ENCODE measurements at regions not wholly inside any gene's neighbourhood (a gene's known extent, or its start where the extent isn't known, plus 50 kb on each side); places are given as distances from the start of the nearest gene placed in this dataset.

DNA sequence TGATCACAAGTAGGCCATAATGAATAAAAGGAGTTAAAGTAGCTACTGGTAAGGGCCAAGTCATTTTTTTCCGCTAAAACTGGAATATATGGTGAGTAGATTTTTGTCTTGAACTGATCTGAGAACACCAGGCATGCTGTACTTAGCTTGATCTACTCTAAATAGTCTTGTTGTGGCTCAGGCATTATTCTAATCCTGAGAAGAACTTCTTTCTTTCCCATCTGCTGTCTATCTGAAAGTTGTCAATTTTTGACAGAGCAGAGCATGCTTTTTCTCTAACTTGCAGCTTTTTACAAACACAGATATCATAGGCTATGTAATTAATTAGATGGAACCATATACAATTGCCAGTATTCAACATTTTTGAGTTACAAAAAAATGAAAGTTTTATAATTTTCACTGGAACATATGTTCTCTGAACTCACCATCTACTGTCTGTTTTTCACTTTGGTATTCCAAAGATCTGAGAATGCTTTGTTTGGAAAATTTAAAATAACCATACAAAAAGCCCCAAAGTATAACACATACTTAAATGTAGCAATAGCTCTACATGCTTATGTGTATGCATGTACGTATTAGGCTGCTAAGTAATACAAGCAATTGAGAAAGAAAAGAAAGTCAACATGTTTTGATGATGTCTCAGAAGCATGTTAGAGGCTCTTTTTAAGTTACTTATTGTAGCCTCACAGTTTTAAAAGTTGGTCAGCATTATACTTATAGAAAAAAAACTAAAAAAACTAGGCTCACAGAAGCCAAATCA lies 542.7 kb upstream of the LUZP2 start:
- 100% methylated on average over 1 of the region's 2 CpGs for WGBS (ENCODE audit: insufficient coverage, low lambda C conversion rate)
- no peak overlapping the region for H3K4me3 ChIP-seq (ENCODE audit: low read length)
- no peak for DNase-seq
- no peaks in the 10 kb centered on the region for H3K9me3 ChIP-seq (ENCODE audit: control insufficient read depth, low read depth, low read length)
- H3K27me3 ChIP-seq (ENCODE audit: control insufficient read depth, insufficient read depth, low read length): no peaks in the 10 kb centered on the region
- H3K27ac ChIP-seq (ENCODE audit: low read length): no peak overlapping the region
- H3K36me3 ChIP-seq (ENCODE audit: control insufficient read depth, insufficient read depth, low read length): no peaks in the 10 kb centered on the region
- no peaks in the 10 kb centered on the region for H3K4me1 ChIP-seq (ENCODE audit: control insufficient read depth, insufficient read depth, low read length)

DNA sequence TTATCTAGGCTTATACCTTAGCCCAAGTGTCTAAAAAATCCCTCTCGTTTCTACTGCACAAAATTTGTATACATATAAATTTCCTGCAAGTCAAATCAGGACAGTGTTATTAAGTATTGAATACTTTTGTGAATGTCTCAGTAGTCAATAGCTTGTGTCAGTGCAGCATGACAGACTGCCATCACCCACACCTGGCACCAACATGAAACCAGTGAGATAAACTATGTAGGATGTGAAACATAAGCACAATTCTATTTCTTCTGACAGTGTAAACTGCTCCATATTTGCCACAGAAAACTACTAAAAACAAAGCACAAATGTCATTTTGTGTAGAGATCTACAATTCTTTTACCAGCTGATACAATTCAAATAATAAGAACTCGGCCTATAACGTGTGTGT lies 542.1 kb upstream of the LUZP2 start:
- WGBS (ENCODE audit: insufficient coverage, low lambda C conversion rate): no CpG with 5 or more reads among the region's 3 CpGs
- no peak overlapping the region for H3K27ac ChIP-seq (ENCODE audit: low read length)
- no peaks in the 10 kb centered on the region for H3K4me1 ChIP-seq (ENCODE audit: control insufficient read depth, insufficient read depth, low read length)

DNA sequence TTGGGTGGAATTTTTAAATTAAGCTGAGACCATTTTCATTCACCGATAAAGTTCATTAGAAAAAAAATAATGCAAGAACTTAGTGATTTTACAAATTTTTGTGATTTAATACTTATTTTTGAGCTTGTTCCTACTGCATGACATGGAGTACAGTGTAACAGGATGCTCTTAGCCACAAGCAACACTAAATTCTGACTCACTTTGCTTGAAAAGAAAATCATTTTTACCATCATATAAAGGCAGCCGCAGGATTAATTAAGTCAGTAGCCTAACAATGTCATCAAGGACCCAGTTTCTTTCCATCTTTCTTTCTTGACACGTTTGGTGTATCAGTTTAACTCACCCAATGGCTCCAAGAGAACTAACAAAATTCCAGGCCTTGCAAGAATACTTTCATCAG lies 540.3 kb upstream of the LUZP2 start:
- H3K27ac ChIP-seq (ENCODE audit: low read length): no peak overlapping the region
- no peaks in the 10 kb centered on the region for H3K27me3 ChIP-seq (ENCODE audit: control insufficient read depth, insufficient read depth, low read length)
- no peak overlapping the region for H3K4me3 ChIP-seq (ENCODE audit: low read length)
- H3K36me3 ChIP-seq (ENCODE audit: control insufficient read depth, insufficient read depth, low read length): no peaks in the 10 kb centered on the region
- WGBS (ENCODE audit: insufficient coverage, low lambda C conversion rate): 90% methylated on average over 2 of the region's 3 CpGs
- no peak for DNase-seq
- peaks cover under 1% of the 10 kb centered on the region for H3K9me3 ChIP-seq (ENCODE audit: control insufficient read depth, low read depth, low read length)
- no peaks in the 10 kb centered on the region for H3K4me1 ChIP-seq (ENCODE audit: control insufficient read depth, insufficient read depth, low read length)

More for the DNA sequence above, 542.1 kb upstream of the LUZP2 start:
- H3K4me3 ChIP-seq (ENCODE audit: low read length): no peak overlapping the region
- H3K27me3 ChIP-seq (ENCODE audit: control insufficient read depth, insufficient read depth, low read length): no peaks in the 10 kb centered on the region
- no peaks in the 10 kb centered on the region for H3K9me3 ChIP-seq (ENCODE audit: control insufficient read depth, low read depth, low read length)
- DNase-seq: no peak
- H3K36me3 ChIP-seq (ENCODE audit: control insufficient read depth, insufficient read depth, low read length): no peaks in the 10 kb centered on the region

DNA sequence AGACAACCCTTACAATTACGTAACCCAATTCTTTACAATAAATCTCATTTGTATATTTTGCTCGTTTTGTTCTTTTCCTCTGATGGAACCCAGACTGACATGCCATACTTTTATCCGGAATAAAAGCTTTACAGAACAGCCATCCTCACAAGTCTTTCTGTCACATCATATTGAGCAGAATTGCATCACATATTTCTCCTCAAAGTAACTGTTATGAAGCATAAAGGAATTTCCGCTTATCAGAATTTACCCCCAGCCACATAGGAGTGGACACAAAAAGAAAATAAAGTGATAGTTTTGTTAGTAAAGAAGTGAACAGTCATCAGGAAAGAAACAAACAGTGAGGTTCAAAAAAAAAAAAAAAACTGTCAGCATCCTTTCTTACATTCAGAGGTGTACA lies 539.5 kb upstream of the LUZP2 start:
- no peaks in the 10 kb centered on the region for H3K27me3 ChIP-seq (ENCODE audit: control insufficient read depth, insufficient read depth, low read length)
- H3K4me1 ChIP-seq (ENCODE audit: control insufficient read depth, insufficient read depth, low read length): no peaks in the 10 kb centered on the region
- DNase-seq: no peak
- no peak overlapping the region for H3K4me3 ChIP-seq (ENCODE audit: low read length)
- 80% methylated on average over 2 of the region's 4 CpGs for WGBS (ENCODE audit: insufficient coverage, low lambda C conversion rate)
- no peaks in the 10 kb centered on the region for H3K36me3 ChIP-seq (ENCODE audit: control insufficient read depth, insufficient read depth, low read length)
- no peak overlapping the region for H3K27ac ChIP-seq (ENCODE audit: low read length)
- H3K9me3 ChIP-seq (ENCODE audit: control insufficient read depth, low read depth, low read length): peaks cover 5% of the 10 kb centered on the region

DNA sequence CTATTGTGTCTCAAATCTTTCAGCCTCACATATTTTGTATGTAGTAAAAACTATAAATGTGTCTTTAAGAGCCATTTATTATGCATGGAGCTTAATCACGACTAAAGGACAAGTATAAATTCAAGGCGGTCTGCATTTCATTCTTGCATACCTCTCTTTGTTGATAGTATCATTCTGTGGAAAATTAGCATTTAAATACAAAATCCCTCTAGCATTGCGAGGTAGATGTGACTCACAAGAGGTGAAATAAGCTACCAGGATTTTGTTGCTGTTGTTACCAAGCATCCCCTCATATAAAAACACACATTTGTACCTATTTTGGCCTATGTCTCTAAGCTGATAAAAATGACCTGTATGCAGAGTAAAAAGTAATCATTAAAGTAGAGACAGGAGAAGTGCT lies 537.4 kb upstream of the LUZP2 start:
- H3K4me1 ChIP-seq (ENCODE audit: control insufficient read depth, insufficient read depth, low read length): no peaks in the 10 kb centered on the region
- no peak for DNase-seq
- H3K27me3 ChIP-seq (ENCODE audit: control insufficient read depth, insufficient read depth, low read length): no peaks in the 10 kb centered on the region
- WGBS (ENCODE audit: insufficient coverage, low lambda C conversion rate): 100% methylated on average over 1 of the region's 3 CpGs
- H3K27ac ChIP-seq (ENCODE audit: low read length): no peak overlapping the region
- peaks cover 5% of the 10 kb centered on the region for H3K9me3 ChIP-seq (ENCODE audit: control insufficient read depth, low read depth, low read length)
- no peak overlapping the region for H3K4me3 ChIP-seq (ENCODE audit: low read length)
- H3K36me3 ChIP-seq (ENCODE audit: control insufficient read depth, insufficient read depth, low read length): no peaks in the 10 kb centered on the region

DNA sequence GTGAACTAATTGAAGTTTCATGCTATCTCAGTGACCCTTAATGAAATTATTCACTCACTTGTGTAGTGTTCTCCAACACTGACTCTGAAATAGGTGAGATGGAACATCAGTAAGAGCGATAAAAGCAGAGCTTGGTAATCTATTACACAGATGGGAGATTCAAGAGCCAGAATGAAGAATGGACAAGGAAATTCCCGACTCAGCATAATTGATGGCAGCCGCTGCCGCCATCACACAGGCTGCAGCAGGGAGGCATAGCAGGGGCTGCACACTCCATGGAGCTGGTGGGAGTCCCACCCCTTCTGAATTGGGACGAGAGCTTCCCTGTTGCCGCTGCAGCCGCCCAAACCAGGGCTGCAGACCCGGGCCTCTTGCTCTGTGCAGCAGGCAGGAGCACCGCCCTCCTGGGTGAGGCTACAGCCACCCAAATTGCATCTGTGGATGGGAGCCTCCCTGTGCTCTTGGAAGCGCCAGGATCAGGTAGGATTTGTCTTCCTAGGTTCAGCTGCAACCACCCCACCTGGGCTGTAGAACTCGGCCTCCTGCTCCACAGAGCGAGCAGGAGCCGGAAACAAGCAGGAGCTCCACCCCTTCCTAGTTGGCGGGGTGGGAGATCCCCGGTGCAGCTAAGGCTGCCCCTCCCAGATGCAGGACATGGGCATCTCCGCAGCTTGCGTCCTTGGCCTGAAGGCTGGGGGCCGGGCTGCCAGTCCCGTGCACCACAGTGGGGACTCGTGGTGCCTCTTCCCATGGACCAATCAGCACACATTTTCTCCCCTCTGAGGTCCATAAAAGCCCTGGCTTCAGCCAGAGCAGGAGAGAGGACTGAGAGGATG lies 535.1 kb upstream of the LUZP2 start:
- peaks cover 5% of the 10 kb centered on the region for H3K9me3 ChIP-seq (ENCODE audit: control insufficient read depth, low read depth, low read length)
- no peak for DNase-seq
- no peaks in the 10 kb centered on the region for H3K4me1 ChIP-seq (ENCODE audit: control insufficient read depth, insufficient read depth, low read length)
- no peak overlapping the region for H3K27ac ChIP-seq (ENCODE audit: low read length)
- no CpG with 5 or more reads among the region's 20 CpGs for WGBS (ENCODE audit: insufficient coverage, low lambda C conversion rate)
- no peaks in the 10 kb centered on the region for H3K36me3 ChIP-seq (ENCODE audit: control insufficient read depth, insufficient read depth, low read length)
- H3K4me3 ChIP-seq (ENCODE audit: low read length): no peak overlapping the region
- H3K27me3 ChIP-seq (ENCODE audit: control insufficient read depth, insufficient read depth, low read length): no peaks in the 10 kb centered on the region

DNA sequence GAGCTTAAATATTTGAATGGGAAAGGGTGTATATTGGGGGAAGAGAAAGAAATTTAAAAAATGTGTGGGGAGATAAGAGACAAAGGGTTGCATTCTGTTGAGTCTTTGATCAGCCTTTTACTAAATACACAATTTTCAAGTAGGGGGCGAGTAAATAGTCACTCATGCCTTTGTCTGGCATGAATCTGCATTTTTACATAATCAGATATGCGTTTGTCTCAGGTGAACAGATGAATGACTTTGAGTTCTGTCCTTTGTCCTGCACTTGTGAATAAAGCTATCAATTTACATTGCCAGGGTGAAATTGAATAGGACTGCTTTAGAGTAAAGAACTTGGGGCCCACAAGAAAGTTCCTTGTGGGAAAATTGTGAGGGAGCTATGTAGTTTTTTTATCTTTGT lies 523.6 kb upstream of the LUZP2 start:
- Histone ChIP-seq H3K4me3 (ENCODE audit: low read length) (no peak overlapping the region), H3K27me3 (ENCODE audit: control insufficient read depth, insufficient read depth, low read length) (no peaks in the 10 kb centered on the region), H3K4me1 (ENCODE audit: control insufficient read depth, insufficient read depth, low read length) (no peaks in the 10 kb centered on the region), H3K9me3 (ENCODE audit: control insufficient read depth, low read depth, low read length) (no peaks in the 10 kb centered on the region), H3K36me3 (ENCODE audit: control insufficient read depth, insufficient read depth, low read length) (no peaks in the 10 kb centered on the region), H3K27ac (ENCODE audit: low read length) (no peak overlapping the region)
- 63% methylated on average over 2 of the region's 2 CpGs for WGBS (ENCODE audit: insufficient coverage, low lambda C conversion rate)
- DNase-seq: no peak

DNA sequence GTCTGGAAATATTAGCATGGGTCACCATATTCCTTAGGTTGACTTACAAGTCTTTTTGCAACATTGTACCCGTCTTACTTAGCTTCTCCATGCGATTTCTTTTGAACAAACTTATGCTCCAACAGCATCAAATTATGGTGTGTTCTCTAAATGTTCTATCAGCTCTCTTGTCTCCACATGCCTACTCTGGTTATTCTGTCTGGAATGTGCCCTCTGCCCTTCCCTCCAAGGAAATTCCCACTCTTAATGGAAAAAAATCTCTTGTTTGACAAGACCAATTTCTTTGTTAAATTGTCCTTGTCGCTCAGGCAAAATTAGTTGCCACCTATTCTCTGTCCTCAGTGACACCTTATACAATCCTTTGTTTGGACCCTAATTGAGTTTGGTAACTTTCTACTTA lies 522.8 kb upstream of the LUZP2 start:
- Histone ChIP-seq H3K36me3 (ENCODE audit: control insufficient read depth, insufficient read depth, low read length) (no peaks in the 10 kb centered on the region), H3K27ac (ENCODE audit: low read length) (no peak overlapping the region), H3K4me1 (ENCODE audit: control insufficient read depth, insufficient read depth, low read length) (no peaks in the 10 kb centered on the region), H3K4me3 (ENCODE audit: low read length) (no peak overlapping the region), H3K9me3 (ENCODE audit: control insufficient read depth, low read depth, low read length) (no peaks in the 10 kb centered on the region), H3K27me3 (ENCODE audit: control insufficient read depth, insufficient read depth, low read length) (no peaks in the 10 kb centered on the region)
- 42% methylated on average over 2 of the region's 3 CpGs for WGBS (ENCODE audit: insufficient coverage, low lambda C conversion rate)
- DNase-seq: no peak

DNA sequence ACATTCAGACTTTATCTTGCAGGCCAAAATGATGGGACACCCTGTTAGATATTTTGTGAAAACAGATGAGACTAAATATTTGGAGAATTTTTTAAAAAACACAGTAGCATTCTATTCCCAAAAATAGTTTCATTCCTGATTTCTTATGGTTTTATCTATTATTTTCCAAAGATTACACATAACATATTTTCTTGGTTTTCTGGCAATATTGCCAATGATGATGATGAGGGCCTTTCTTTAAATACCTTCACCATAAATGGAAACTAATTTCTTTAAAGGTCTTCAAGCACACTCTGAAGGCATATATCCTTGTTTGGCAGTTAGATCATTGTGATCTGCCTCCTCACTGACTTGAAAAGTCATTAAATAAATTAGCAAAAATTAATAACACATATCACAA lies 522.3 kb upstream of the LUZP2 start:
- no peaks in the 10 kb centered on the region for H3K27me3 ChIP-seq (ENCODE audit: control insufficient read depth, insufficient read depth, low read length)
- H3K9me3 ChIP-seq (ENCODE audit: control insufficient read depth, low read depth, low read length): no peaks in the 10 kb centered on the region
- DNase-seq: no peak
- H3K36me3 ChIP-seq (ENCODE audit: control insufficient read depth, insufficient read depth, low read length): no peaks in the 10 kb centered on the region
- H3K4me3 ChIP-seq (ENCODE audit: low read length): no peak overlapping the region
- no peaks in the 10 kb centered on the region for H3K4me1 ChIP-seq (ENCODE audit: control insufficient read depth, insufficient read depth, low read length)
- H3K27ac ChIP-seq (ENCODE audit: low read length): no peak overlapping the region

DNA sequence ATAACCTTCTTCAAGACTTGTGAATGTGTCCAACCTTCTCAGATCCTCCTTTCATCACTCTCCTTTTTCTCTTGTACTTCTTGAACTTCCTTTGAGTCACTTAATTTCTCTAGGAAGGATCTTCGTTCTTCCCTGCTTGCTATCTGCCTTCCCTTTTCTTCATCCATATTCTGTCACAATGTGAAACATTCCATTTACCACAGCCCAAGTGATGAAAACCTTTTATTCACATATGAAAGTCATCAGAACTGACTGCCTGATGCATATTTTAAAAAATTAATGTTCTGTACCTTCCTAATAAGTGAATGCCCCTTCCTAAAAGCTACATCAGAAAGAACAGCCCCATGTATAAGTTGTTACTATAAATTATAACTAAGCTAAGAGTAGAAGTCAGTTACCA lies 520.4 kb upstream of the LUZP2 start:
- H3K27me3 ChIP-seq (ENCODE audit: control insufficient read depth, insufficient read depth, low read length): no peaks in the 10 kb centered on the region
- WGBS (ENCODE audit: insufficient coverage, low lambda C conversion rate): 70% methylated on average over 1 of the region's 1 CpG
- H3K4me3 ChIP-seq (ENCODE audit: low read length): no peak overlapping the region
- no peak for DNase-seq
- no peak overlapping the region for H3K27ac ChIP-seq (ENCODE audit: low read length)
- H3K36me3 ChIP-seq (ENCODE audit: control insufficient read depth, insufficient read depth, low read length): no peaks in the 10 kb centered on the region
- H3K4me1 ChIP-seq (ENCODE audit: control insufficient read depth, insufficient read depth, low read length): no peaks in the 10 kb centered on the region
- H3K9me3 ChIP-seq (ENCODE audit: control insufficient read depth, low read depth, low read length): no peaks in the 10 kb centered on the region

DNA sequence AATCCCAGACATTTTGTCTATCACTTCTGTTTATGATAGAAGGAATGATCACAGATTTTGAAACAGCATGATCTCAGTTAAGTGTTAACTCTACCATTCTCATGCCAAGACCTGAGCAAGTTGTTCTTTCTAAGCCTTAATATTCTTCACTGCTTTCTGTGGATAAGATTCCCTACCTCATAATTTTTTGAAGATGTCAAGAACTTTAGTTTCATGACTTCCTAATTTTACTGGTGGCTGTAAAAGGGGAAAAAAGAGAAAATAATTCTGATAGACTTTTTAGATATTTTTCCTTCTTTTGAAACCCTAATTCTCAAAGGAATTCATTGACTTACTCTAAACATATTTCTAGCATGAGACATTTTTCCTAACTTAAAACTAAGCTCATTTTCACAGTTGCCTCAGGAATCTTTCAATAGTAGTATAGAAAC lies 520.0 kb upstream of the LUZP2 start:
- Histone ChIP-seq H3K4me3 (ENCODE audit: low read length) (no peak overlapping the region), H3K36me3 (ENCODE audit: control insufficient read depth, insufficient read depth, low read length) (no peaks in the 10 kb centered on the region), H3K9me3 (ENCODE audit: control insufficient read depth, low read depth, low read length) (no peaks in the 10 kb centered on the region), H3K27me3 (ENCODE audit: control insufficient read depth, insufficient read depth, low read length) (no peaks in the 10 kb centered on the region), H3K4me1 (ENCODE audit: control insufficient read depth, insufficient read depth, low read length) (no peaks in the 10 kb centered on the region), H3K27ac (ENCODE audit: low read length) (no peak overlapping the region)
- no peak for DNase-seq
